ENCODE measurements at regions not wholly inside any gene's neighbourhood (a gene's known extent, or its start where the extent isn't known, plus 50 kb on each side); places are given as distances from the start of the nearest gene placed in this dataset.

- DNase-seq (ENCODE audit: low spot score) = no peak
Observed at GRCh38 chr1:117260761-117261423, 50.2 kb upstream of the VTCN1 start.
